ENCODE measurements at regions not wholly inside any gene's neighbourhood (a gene's known extent, or its start where the extent isn't known, plus 50 kb on each side); places are given as distances from the start of the nearest gene placed in this dataset.

- no peak for TF ChIP-seq CTCF (IDR thresholded peaks at IDR 0.05)
- Histone ChIP-seq H3K4me1 (ENCODE audit: low read depth) (no peaks in the 10 kb centered on the region), H3K4me3 (no peak overlapping the region), H3K9me3 (no peaks in the 10 kb centered on the region), H3K36me3 (ENCODE audit: low read depth) (no peaks in the 10 kb centered on the region)
- ATAC-seq, result no peak
- no peak for DNase-seq
- intact Hi-C loops (cut with DNase I, micrococcal nuclease), result no loop called here
These were observed 67.4 kb upstream of the CCDC112 start for GRCh38 chr5:115363879-115364278.

- peaks cover 2% of the 10 kb centered on the region for H3K4me1 ChIP-seq (ENCODE audit: low read depth)
- H3K36me3 ChIP-seq (ENCODE audit: low read depth), result no peaks in the 10 kb centered on the region
- intact Hi-C loops (cut with DNase I, micrococcal nuclease), result no loop called here
- no peak overlapping the region for H3K4me3 ChIP-seq
- H3K9me3 ChIP-seq, result no peaks in the 10 kb centered on the region
- no peak for TF ChIP-seq CTCF (IDR thresholded peaks at IDR 0.05)
- DNase-seq, result no peak
- peak; percentile 78 for ATAC-seq
These were observed 63.7 kb upstream of the CCDC112 start for GRCh38 chr5:115360046-115360685.

GRCh38 chr5:115355767-115356381 is 59.4 kb upstream of the CCDC112 start:
- Histone ChIP-seq H3K36me3 (ENCODE audit: low read depth) (no peaks in the 10 kb centered on the region), H3K9me3 (no peaks in the 10 kb centered on the region), H3K4me1 (ENCODE audit: low read depth) (peaks cover 4% of the 10 kb centered on the region), H3K4me3 (no peak overlapping the region)
- TF ChIP-seq CTCF (IDR thresholded peaks at IDR 0.05), result no peak
- ATAC-seq, result peak; percentile 51
- no peak for DNase-seq
- intact Hi-C loops (cut with DNase I, micrococcal nuclease), result no loop called here

GRCh38 chr5:115355095-115355494 is 58.6 kb upstream of the CCDC112 start:
- peaks cover 4% of the 10 kb centered on the region for H3K4me1 ChIP-seq (ENCODE audit: low read depth)
- H3K9me3 ChIP-seq, result no peaks in the 10 kb centered on the region
- ATAC-seq (peak; percentile 75), DNase-seq (no peak)
- intact Hi-C loops (cut with DNase I, micrococcal nuclease), result no loop called here
- H3K4me3 ChIP-seq, result no peak overlapping the region
- no peak for TF ChIP-seq CTCF (IDR thresholded peaks at IDR 0.05)
- no peaks in the 10 kb centered on the region for H3K36me3 ChIP-seq (ENCODE audit: low read depth)

GRCh38 chr5:115354246-115354645 is 57.8 kb upstream of the CCDC112 start:
- ATAC-seq, result no peak
- H3K9me3 ChIP-seq, result no peaks in the 10 kb centered on the region
- H3K36me3 ChIP-seq (ENCODE audit: low read depth), result no peaks in the 10 kb centered on the region
- no peak overlapping the region for H3K4me3 ChIP-seq
- intact Hi-C loops (cut with DNase I, micrococcal nuclease), result no loop called here
- no peak for TF ChIP-seq CTCF (IDR thresholded peaks at IDR 0.05)
- H3K4me1 ChIP-seq (ENCODE audit: low read depth), result peaks cover 4% of the 10 kb centered on the region
- no peak for DNase-seq
